Upper lobe of left lung (tissue), 4 donors: ENCODE measurements at regions not wholly inside any gene's neighbourhood (a gene's known extent, or its start where the extent isn't known, plus 50 kb on each side); places are given as distances from the start of the nearest gene placed in this dataset.

Experiments used
- CTCF ChIP-seq, 6 experiments: fragments of 450-650 bp in 4 of 6; fragments of 200-600 bp in 2 of 6; sonication (generic) in 2 of 6; IDR thresholded peaks; one replicate each; pipeline ENCODE4 v1.5.1; 2016 to 2019; ENCODE audit warnings: antibody characterized with exemption in 6 of 6
- EP300 ChIP-seq, 4 donors: sonication (generic); formaldehyde crosslinking; IDR thresholded peaks; one replicate each; pipeline ENCODE4 v1.5.1; 2017; ENCODE audit warnings: antibody characterized with exemption in 4 of 4, control low read depth in 2 of 4
- POLR2A ChIP-seq, 4 donors: fragments of 450-650 bp; IDR thresholded peaks; one replicate each; pipeline ENCODE4 v1.5.1; 2016 to 2017; ENCODE audit warnings: antibody characterized with exemption in 4 of 4, mild to moderate bottlenecking in 2 of 4
- POLR2AphosphoS5 ChIP-seq, 2 donors: sonication (generic); formaldehyde crosslinking; IDR thresholded peaks; one replicate each; pipeline ENCODE4 v1.5.1; 2017; ENCODE audit warnings: antibody characterized with exemption in 2 of 2

GRCh38 chr1:235023711-235024439 is 104.8 kb downstream of the TOMM20 start:
- TF ChIP-seq POLR2A (IDR thresholded peaks at IDR 0.05) (no peak), CTCF (IDR thresholded peaks at IDR 0.05) (no peak), EP300 (IDR thresholded peaks at IDR 0.05) (no peak), POLR2AphosphoS5 (IDR thresholded peaks at IDR 0.05) (no peak)
